ENCODE measurements at regions not wholly inside any gene's neighbourhood (a gene's known extent, or its start where the extent isn't known, plus 50 kb on each side); places are given as distances from the start of the nearest gene placed in this dataset.
"Not testable (repeated sequence)": the region's sequence is repeated elsewhere in the genome, so short reads cannot be mapped to it uniquely, and the experiment has no call there.

GRCh38 chr1:181248361-181248760 lies 159.9 kb downstream of the IER5 start:
- not testable (repeated sequence) for TF ChIP-seq JUND (IDR thresholded peaks at IDR 0.05); EGR1 (IDR thresholded peaks at IDR 0.05; ENCODE audit: low read depth)
